GM18498 (cell line): ENCODE measurements at regions not wholly inside any gene's neighbourhood (a gene's known extent, or its start where the extent isn't known, plus 50 kb on each side); places are given as distances from the start of the nearest gene placed in this dataset.

ENCODE experiments used
- ATAC-seq: cut with Tn5 transposase; IDR thresholded peaks from one replicate; pipeline ENCODE4 v1.9.1; 2021; ENCODE audit warnings: mild to moderate bottlenecking, moderate library complexity; ENCODE audit not compliant: unreplicated experiment

- no peak for ATAC-seq
These were observed 52.2 kb upstream of the SPACA1 start for GRCh38 chr6:87995461-87995860.

- no peak for ATAC-seq
These were observed 54.3 kb upstream of the SPACA1 start for GRCh38 chr6:87993356-87993755.

GRCh38 chr6:87990871-87991270 is 56.8 kb upstream of the SPACA1 start:
- no peak for ATAC-seq

GRCh38 chr6:87982134-87982533 is 65.5 kb upstream of the SPACA1 start:
- ATAC-seq: no peak

GRCh38 chr6:87979737-87980136 is 67.9 kb upstream of the SPACA1 start:
- ATAC-seq: no peak

GRCh38 chr6:87976616-87977015 is 71.0 kb upstream of the SPACA1 start:
- no peak for ATAC-seq

GRCh38 chr6:87975561-87975960 is 72.1 kb upstream of the SPACA1 start:
- no peak for ATAC-seq

- no peak for ATAC-seq
These were observed 75.4 kb upstream of the SPACA1 start for GRCh38 chr6:87972279-87972678.

GRCh38 chr6:87971605-87972262 is 75.9 kb upstream of the SPACA1 start:
- no peak for ATAC-seq

GRCh38 chr6:87968435-87969278 is 79.0 kb upstream of the SPACA1 start:
- ATAC-seq: peak; percentile 69

GRCh38 chr6:87965806-87966205 is 81.8 kb upstream of the SPACA1 start:
- no peak for ATAC-seq

- no peak for ATAC-seq
These were observed 88.6 kb upstream of the SPACA1 start for GRCh38 chr6:87959083-87959482.

GRCh38 chr6:87951751-87952150 is 95.9 kb upstream of the SPACA1 start:
- no peak for ATAC-seq

GRCh38 chr6:87950614-87951013 is 97.0 kb upstream of the SPACA1 start:
- no peak for ATAC-seq

GRCh38 chr6:87949194-87949593 is 98.4 kb upstream of the SPACA1 start:
- no peak for ATAC-seq

- ATAC-seq: no peak
These were observed 101.0 kb upstream of the SPACA1 start for GRCh38 chr6:87946669-87947068.

- ATAC-seq: no peak
These were observed 101.7 kb upstream of the SPACA1 start for GRCh38 chr6:87945966-87946365.

GRCh38 chr6:87945181-87945580 is 102.5 kb upstream of the SPACA1 start:
- no peak for ATAC-seq

GRCh38 chr6:87944541-87944954 is 103.1 kb upstream of the SPACA1 start:
- no peak for ATAC-seq

- ATAC-seq: no peak
These were observed 104.5 kb upstream of the SPACA1 start for GRCh38 chr6:87943191-87943590.

GRCh38 chr6:87941556-87942358 is 105.9 kb upstream of the SPACA1 start:
- ATAC-seq: no peak

- ATAC-seq: no peak
These were observed 107.9 kb upstream of the SPACA1 start for GRCh38 chr6:87939776-87940175.
